ENCODE measurements at regions not wholly inside any gene's neighbourhood (a gene's known extent, or its start where the extent isn't known, plus 50 kb on each side); places are given as distances from the start of the nearest gene placed in this dataset.

- no peak for TF ChIP-seq CTCF (IDR thresholded peaks at IDR 0.05)
- no peak for TF ChIP-seq POLR2A (IDR thresholded peaks at IDR 0.05)
Measured at GRCh38 chr6:9841886-9842725, 572.8 kb downstream of the TFAP2A start.

Data from uterus (tissue), 2 donors.